Muscle layer of duodenum (tissue), 2 donors: ENCODE measurements at regions not wholly inside any gene's neighbourhood (a gene's known extent, or its start where the extent isn't known, plus 50 kb on each side); places are given as distances from the start of the nearest gene placed in this dataset.
"Not testable (repeated sequence)": the region's sequence is repeated elsewhere in the genome, so short reads cannot be mapped to it uniquely, and the experiment has no call there.

ENCODE experiments used
- H3K27ac ChIP-seq: one replicate; pipeline ENCODE4 v1.7.0; 2013; ENCODE audit warnings: mild to moderate bottlenecking, low read length
- H3K27me3 ChIP-seq: one replicate; pipeline ENCODE4 v1.7.0; 2013; ENCODE audit warnings: low read depth, mild to moderate bottlenecking, control low read depth, low read length
- H3K36me3 ChIP-seq, 2 donors: one replicate each; pipeline ENCODE4 v1.7.0; 2013; ENCODE audit warnings: low read length in 2 of 2, control low read depth in 1 of 2, mild to moderate bottlenecking in 1 of 2; ENCODE audit not compliant: insufficient read depth in 2 of 2, control insufficient read depth in 1 of 2
- H3K4me1 ChIP-seq, 2 donors: one replicate each; pipeline ENCODE4 v1.7.0; 2013; ENCODE audit warnings: low read length in 2 of 2, mild to moderate bottlenecking in 2 of 2, control low read depth in 1 of 2, moderate library complexity in 1 of 2; ENCODE audit not compliant: insufficient read depth in 2 of 2, control insufficient read depth in 1 of 2
- H3K4me3 ChIP-seq, 2 donors: one replicate each; pipeline ENCODE4 v1.7.0; 2013; ENCODE audit warnings: low read length in 2 of 2, low read depth in 1 of 2, mild to moderate bottlenecking in 1 of 2
- H3K9me3 ChIP-seq, 2 donors: one replicate each; pipeline ENCODE4 v1.7.0; 2013; ENCODE audit warnings: low read length in 2 of 2, control low read depth in 1 of 2, mild to moderate bottlenecking in 1 of 2; ENCODE audit not compliant: control insufficient read depth in 1 of 2
- donor health status: healthy.

- H3K4me3 ChIP-seq, H3K36me3 ChIP-seq, H3K27ac ChIP-seq, H3K4me1 ChIP-seq, H3K27me3 ChIP-seq, H3K9me3 ChIP-seq: not testable (repeated sequence)
Measured at GRCh38 chr1:120465900-120466299, 51.1 kb downstream of the NBPF8 start.

DNA sequence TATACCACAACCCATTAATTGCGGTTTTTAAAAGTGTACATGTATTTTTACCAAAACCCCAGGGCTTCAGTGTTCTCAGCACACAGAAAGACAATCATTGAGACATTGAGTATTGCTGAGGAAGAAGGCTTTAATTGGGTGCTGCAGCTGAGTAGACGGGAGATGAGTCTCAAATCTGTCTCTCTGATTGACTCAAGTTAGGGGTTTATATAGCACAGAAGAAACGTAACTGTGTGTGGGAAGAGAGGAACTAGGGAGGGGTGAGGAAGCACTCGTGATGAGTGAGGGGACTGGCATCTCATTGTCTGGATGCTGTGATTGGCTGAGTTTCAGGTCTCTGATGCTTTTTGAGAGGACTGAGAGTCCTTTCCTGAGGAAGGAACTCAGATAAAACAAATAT lies 62.8 kb downstream of the NBPF8 start:
- H3K9me3 ChIP-seq, H3K4me1 ChIP-seq, H3K36me3 ChIP-seq, H3K27me3 ChIP-seq, H3K4me3 ChIP-seq, H3K27ac ChIP-seq: not testable (repeated sequence)

- not testable (repeated sequence) for H3K4me3 ChIP-seq, H3K27me3 ChIP-seq, H3K4me1 ChIP-seq, H3K9me3 ChIP-seq, H3K27ac ChIP-seq, H3K36me3 ChIP-seq
Measured at GRCh38 chr1:120478400-120478799, 63.6 kb downstream of the NBPF8 start.

DNA sequence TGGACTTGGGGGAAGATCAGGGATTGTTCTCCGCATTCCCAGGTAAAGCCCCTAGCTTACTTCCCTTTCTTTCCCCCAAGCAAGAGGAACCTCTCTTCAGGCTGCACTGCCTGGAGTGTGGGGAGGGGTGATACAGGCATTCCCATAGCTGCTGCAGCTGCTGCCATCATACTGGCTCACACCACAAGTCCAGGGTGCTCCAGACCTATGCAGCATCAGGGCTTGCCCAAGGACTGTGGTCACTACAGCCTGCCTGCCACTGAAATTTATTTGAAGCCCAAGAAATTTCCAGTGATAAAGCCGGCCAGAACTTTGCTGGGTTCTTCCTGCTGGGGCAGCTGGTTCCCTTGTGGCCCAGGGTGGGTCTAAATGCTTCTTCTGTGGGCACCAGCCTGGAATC lies 72.7 kb downstream of the NBPF8 start:
- H3K27ac ChIP-seq, H3K27me3 ChIP-seq, H3K4me1 ChIP-seq, H3K9me3 ChIP-seq, H3K36me3 ChIP-seq, H3K4me3 ChIP-seq: not testable (repeated sequence)

GRCh38 chr1:120489217-120489616 lies 74.4 kb downstream of the NBPF8 start:
- not testable (repeated sequence) for H3K27me3 ChIP-seq, H3K27ac ChIP-seq, H3K4me3 ChIP-seq, H3K4me1 ChIP-seq, H3K9me3 ChIP-seq
- peaks cover 0 to 12% of the 10 kb centered on the region in 2 donors for H3K36me3 ChIP-seq

DNA sequence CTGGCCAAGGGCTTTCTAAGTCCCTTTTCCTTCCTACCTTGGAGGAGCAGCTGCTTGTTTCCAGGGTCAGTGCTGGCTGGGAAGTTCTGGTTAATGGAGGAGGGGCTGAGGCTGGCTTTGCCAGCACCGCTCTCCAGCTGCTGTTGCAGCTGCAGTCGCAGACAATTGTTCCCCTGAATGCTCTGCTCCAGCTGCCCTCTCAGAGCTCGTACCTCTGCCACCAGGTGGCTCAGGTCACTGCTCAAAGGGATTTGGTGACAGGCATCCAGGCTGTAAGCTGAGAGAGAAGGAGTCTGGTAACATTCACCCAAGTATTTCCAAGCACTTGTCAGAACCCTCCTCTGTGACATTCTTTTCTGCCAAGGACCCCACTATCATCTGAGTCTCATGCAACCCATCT lies 82.3 kb downstream of the NBPF8 start:
- H3K27me3 ChIP-seq, H3K27ac ChIP-seq, H3K36me3 ChIP-seq, H3K4me1 ChIP-seq, H3K9me3 ChIP-seq, H3K4me3 ChIP-seq: not testable (repeated sequence)

DNA sequence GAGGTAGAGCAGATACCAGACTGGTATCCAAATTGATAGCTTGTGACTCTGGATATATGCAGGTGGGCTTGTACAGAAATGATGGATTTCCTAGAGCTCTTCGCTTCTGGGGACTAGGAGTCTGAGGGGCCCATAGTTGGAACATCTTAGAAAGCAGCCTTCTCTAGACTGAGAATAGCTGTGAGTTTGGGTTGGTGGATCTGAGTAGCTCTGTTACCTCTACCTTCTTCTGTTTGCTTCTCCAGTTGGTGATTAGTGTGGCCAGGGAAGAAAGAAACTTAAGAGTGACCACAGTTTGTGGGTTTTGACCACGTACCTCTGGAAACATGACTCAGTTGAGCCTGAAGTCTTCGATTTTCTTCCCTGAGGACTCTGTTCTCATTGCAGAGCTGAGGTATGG lies 88.4 kb downstream of the NBPF8 start:
- H3K4me3 ChIP-seq, H3K4me1 ChIP-seq, H3K36me3 ChIP-seq, H3K27me3 ChIP-seq, H3K27ac ChIP-seq, H3K9me3 ChIP-seq: not testable (repeated sequence)

GRCh38 chr1:120506352-120506751 lies 91.5 kb downstream of the NBPF8 start:
- not testable (repeated sequence) for H3K36me3 ChIP-seq, H3K27me3 ChIP-seq, H3K4me3 ChIP-seq, H3K27ac ChIP-seq, H3K4me1 ChIP-seq, H3K9me3 ChIP-seq

GRCh38 chr1:120508351-120508750 lies 93.5 kb downstream of the NBPF8 start:
- not testable (repeated sequence) for H3K36me3 ChIP-seq, H3K27me3 ChIP-seq, H3K4me1 ChIP-seq, H3K4me3 ChIP-seq, H3K27ac ChIP-seq, H3K9me3 ChIP-seq

GRCh38 chr1:120509258-120509657 lies 94.4 kb downstream of the NBPF8 start:
- H3K4me1 ChIP-seq, H3K4me3 ChIP-seq, H3K27ac ChIP-seq, H3K9me3 ChIP-seq, H3K27me3 ChIP-seq, H3K36me3 ChIP-seq: not testable (repeated sequence)

GRCh38 chr1:120513099-120513498 lies 98.3 kb downstream of the NBPF8 start:
- H3K36me3 ChIP-seq, H3K4me1 ChIP-seq, H3K4me3 ChIP-seq, H3K9me3 ChIP-seq, H3K27me3 ChIP-seq, H3K27ac ChIP-seq: not testable (repeated sequence)

- not testable (repeated sequence) for H3K4me1 ChIP-seq, H3K27ac ChIP-seq, H3K36me3 ChIP-seq, H3K27me3 ChIP-seq, H3K9me3 ChIP-seq, H3K4me3 ChIP-seq
Measured at GRCh38 chr1:120513531-120513930, 98.7 kb downstream of the NBPF8 start.

- not testable (repeated sequence) for H3K27me3 ChIP-seq
Measured at GRCh38 chr1:120519196-120519595, 104.4 kb downstream of the NBPF8 start.

More at GRCh38 chr1:120519196-120519595, 104.4 kb downstream of the NBPF8 start:
- not testable (repeated sequence) for H3K4me1 ChIP-seq, H3K9me3 ChIP-seq, H3K36me3 ChIP-seq, H3K27ac ChIP-seq, H3K4me3 ChIP-seq
